Pons (tissue), 1 donor: ENCODE measurements at regions not wholly inside any gene's neighbourhood (a gene's known extent, or its start where the extent isn't known, plus 50 kb on each side); places are given as distances from the start of the nearest gene placed in this dataset.
"Not testable (repeated sequence)": the region's sequence is repeated elsewhere in the genome, so short reads cannot be mapped to it uniquely, and the experiment has no call there.

Experiments
- DNase-seq: peaks from one replicate; pipeline ENCODE4 v3.0.0-alpha.2; 2016; ENCODE audit warnings: low spot score

GRCh38 chr14:89697281-89698060 is 257.1 kb downstream of the EFCAB11 start:
- DNase-seq, result no peak

- no peak for DNase-seq
These were observed 258.7 kb downstream of the EFCAB11 start for GRCh38 chr14:89695846-89696245.

GRCh38 chr14:89690139-89690538 is 264.4 kb downstream of the EFCAB11 start:
- DNase-seq, result no peak

GRCh38 chr14:89689711-89690110 is 264.8 kb downstream of the EFCAB11 start:
- not testable (repeated sequence) for DNase-seq

GRCh38 chr14:89688507-89689211 is 265.9 kb downstream of the EFCAB11 start:
- DNase-seq, result no peak

GRCh38 chr14:89687129-89687528 is 267.4 kb downstream of the EFCAB11 start:
- DNase-seq, result not testable (repeated sequence)

GRCh38 chr14:89684139-89684538 is 267.1 kb upstream of the FOXN3 start:
- no peak for DNase-seq

- peak; percentile 82 for DNase-seq
These were observed 264.3 kb upstream of the FOXN3 start for GRCh38 chr14:89681086-89682018.

- no peak for DNase-seq
These were observed 263.1 kb upstream of the FOXN3 start for GRCh38 chr14:89680156-89680555.

GRCh38 chr14:89678768-89679167 is 261.7 kb upstream of the FOXN3 start:
- no peak for DNase-seq

- no peak for DNase-seq
These were observed 258.6 kb upstream of the FOXN3 start for GRCh38 chr14:89675590-89675989.

GRCh38 chr14:89674936-89675335 is 257.9 kb upstream of the FOXN3 start:
- no peak for DNase-seq

GRCh38 chr14:89674240-89674639 is 257.2 kb upstream of the FOXN3 start:
- no peak for DNase-seq

GRCh38 chr14:89673512-89674225 is 256.6 kb upstream of the FOXN3 start:
- DNase-seq, result no peak

GRCh38 chr14:89672636-89673511 is 255.8 kb upstream of the FOXN3 start:
- peak; percentile 31 for DNase-seq

- peak; percentile 56 for DNase-seq
These were observed 252.2 kb upstream of the FOXN3 start for GRCh38 chr14:89669193-89669592.

- DNase-seq, result no peak
These were observed 250.9 kb upstream of the FOXN3 start for GRCh38 chr14:89667983-89668382.

- DNase-seq, result not testable (repeated sequence)
These were observed 248.5 kb upstream of the FOXN3 start for GRCh38 chr14:89665300-89666081.

GRCh38 chr14:89661392-89661791 is 244.4 kb upstream of the FOXN3 start:
- no peak for DNase-seq
